Brain microvascular endothelial cell (primary cell): ENCODE measurements at regions not wholly inside any gene's neighbourhood (a gene's known extent, or its start where the extent isn't known, plus 50 kb on each side); places are given as distances from the start of the nearest gene placed in this dataset.

Experiments
- DNase-seq: peaks from one replicate; pipeline ENCODE4 v3.0.0-alpha.2; 2020
- H3K27ac ChIP-seq: fragments of 250-450 bp; sonication (Bioruptor Pico); 2 replicates; pipeline ENCODE4 v1.5.1; 2020; ENCODE audit warnings: mild to moderate bottlenecking, moderate library complexity
- H3K27me3 ChIP-seq: fragments of 250-450 bp; sonication (Bioruptor Pico); replicated peaks from 2 replicates; pipeline ENCODE4 v1.5.1; 2020; ENCODE audit warnings: mild to moderate bottlenecking
- H3K36me3 ChIP-seq: fragments of 250-450 bp; sonication (Bioruptor Pico); replicated peaks from 2 replicates; pipeline ENCODE4 v1.5.1; 2020; ENCODE audit warnings: mild to moderate bottlenecking
- H3K4me3 ChIP-seq: 2 replicates; pipeline ENCODE4 v1.5.1; 2011; ENCODE audit warnings: low read depth, mild to moderate bottlenecking, control low read depth, low read length, moderate library complexity
- in situ Hi-C: cut with HindIII; loops from 2 replicates; pipeline ENCODE4 v1.10.0; 2017; ENCODE audit warnings: low sequenced_read_pairs, low pct_ligation_motif_present
- TF ChIP-seq, protein P1 (sequence below): IDR thresholded peaks from 2 replicates; pipeline ENCODE4 v1.5.1; 2011; ENCODE audit warnings: low read depth, mild to moderate bottlenecking, moderate library complexity, low read length, control low read depth, inconsistent platforms; ENCODE audit errors: missing control alignments

DNA sequence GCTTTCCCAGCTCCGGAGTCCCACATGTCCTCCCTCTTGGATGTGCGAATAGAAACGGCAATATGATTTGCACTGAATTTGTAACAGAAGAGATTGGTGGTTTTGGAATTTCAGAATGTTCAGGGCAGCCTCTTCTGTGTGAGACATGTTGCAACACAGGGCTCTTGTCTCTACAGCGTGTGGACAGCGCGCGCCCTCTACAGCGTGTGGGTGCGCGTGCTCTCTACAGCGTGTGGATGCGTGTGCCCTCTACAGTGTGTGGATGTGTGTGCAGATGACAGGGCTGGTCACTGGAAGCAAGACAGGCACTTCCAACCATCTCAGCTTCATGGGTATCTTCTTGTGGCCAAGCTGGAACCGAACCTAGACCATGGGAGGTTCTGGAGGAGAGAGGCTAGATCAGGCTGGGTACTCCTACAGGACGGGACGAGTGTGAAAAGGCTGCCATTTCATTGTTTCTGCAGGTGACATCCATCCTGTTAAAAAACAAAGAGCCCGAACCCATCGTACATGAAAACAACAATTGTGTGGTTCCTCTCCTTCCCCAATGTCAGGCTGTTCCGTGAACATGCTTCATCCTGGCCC lies 78.4 kb downstream of the TEX29 start:
- in situ Hi-C loops = no loop called here
- H3K36me3 ChIP-seq = no peaks in the 10 kb centered on the region
- no peak for DNase-seq
- TF ChIP-seq, protein P1, sequence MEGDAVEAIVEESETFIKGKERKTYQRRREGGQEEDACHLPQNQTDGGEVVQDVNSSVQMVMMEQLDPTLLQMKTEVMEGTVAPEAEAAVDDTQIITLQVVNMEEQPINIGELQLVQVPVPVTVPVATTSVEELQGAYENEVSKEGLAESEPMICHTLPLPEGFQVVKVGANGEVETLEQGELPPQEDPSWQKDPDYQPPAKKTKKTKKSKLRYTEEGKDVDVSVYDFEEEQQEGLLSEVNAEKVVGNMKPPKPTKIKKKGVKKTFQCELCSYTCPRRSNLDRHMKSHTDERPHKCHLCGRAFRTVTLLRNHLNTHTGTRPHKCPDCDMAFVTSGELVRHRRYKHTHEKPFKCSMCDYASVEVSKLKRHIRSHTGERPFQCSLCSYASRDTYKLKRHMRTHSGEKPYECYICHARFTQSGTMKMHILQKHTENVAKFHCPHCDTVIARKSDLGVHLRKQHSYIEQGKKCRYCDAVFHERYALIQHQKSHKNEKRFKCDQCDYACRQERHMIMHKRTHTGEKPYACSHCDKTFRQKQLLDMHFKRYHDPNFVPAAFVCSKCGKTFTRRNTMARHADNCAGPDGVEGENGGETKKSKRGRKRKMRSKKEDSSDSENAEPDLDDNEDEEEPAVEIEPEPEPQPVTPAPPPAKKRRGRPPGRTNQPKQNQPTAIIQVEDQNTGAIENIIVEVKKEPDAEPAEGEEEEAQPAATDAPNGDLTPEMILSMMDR = no peak
- no peak overlapping the region for H3K4me3 ChIP-seq
- H3K27ac ChIP-seq = no peak overlapping the region
- no peaks in the 10 kb centered on the region for H3K27me3 ChIP-seq

- TF ChIP-seq, protein P1 = no peak
- Histone ChIP-seq H3K27me3 (no peaks in the 10 kb centered on the region), H3K27ac (no peak overlapping the region), H3K36me3 (no peaks in the 10 kb centered on the region), H3K4me3 (no peak overlapping the region)
- no peak for DNase-seq
- in situ Hi-C loops = no loop called here
These were observed 78.9 kb downstream of the TEX29 start for GRCh38 chr13:111399334-111399733.

DNA sequence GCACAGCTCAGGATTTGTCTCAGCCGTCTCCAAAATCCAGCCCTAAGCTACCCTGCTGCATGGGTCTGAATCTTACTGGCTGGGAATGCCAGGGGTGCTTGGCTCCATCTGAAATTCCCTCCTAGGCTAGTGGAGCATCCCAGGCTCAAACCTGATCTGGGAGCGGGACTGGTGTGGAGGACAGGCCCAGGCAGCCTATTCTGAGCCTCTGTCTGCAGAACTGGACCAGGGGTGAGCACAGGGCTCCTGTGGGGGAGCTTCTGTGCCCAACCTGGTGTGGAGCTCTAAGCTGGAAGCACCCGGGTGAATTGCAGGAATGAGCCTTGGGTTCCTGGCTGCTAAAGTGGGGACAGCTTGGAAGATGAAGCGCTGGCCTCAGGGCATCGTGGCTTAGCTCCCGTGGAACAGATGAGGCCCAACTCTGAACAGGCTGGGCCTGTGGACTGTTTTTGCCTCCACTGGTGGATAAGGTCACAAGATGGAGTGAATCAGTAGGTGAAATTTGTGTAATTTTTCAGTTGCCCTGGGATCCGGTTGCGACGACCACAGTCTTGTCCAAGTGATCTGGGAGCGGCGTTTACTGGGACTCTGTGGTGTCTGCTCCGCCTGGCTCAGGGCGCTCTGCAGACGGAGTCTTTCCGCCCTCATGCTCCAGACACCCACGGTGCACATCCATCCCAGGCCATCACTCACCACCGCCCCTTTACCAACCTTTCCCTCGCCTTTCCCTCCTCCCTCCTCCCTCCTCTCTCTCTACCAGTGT lies 79.5 kb downstream of the TEX29 start:
- in situ Hi-C loops = no loop called here
- TF ChIP-seq, protein P1 = no peak
- H3K4me3 ChIP-seq = no peak overlapping the region
- H3K27ac ChIP-seq = no peak overlapping the region
- no peak for DNase-seq
- H3K27me3 ChIP-seq = no peaks in the 10 kb centered on the region
- H3K36me3 ChIP-seq = no peaks in the 10 kb centered on the region

DNA sequence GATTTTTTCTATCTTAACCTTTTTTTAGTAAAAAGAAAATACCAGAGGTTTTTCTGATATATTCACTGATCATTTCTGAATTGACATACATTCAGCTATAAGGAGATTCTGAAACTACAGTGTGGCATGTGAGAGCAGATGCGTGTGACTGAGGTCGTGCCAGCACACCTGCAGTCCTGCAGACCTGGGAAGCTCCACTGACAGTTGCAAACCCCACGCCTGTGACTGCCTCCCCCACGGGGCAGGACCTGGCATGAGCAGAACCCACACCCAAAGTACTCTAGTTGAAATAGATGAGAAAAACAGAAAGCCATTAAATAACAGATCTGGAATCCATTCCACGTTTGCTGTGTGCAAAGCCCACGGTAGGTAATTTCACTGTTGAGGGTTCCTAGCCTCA lies 80.7 kb downstream of the TEX29 start:
- Histone ChIP-seq H3K4me3 (no peak overlapping the region), H3K36me3 (no peaks in the 10 kb centered on the region), H3K27ac (no peak overlapping the region), H3K27me3 (no peaks in the 10 kb centered on the region)
- DNase-seq = no peak
- TF ChIP-seq, protein P1 = no peak
- in situ Hi-C loops = no loop called here

- in situ Hi-C loops = no loop called here
- TF ChIP-seq, protein P1 = no peak
- H3K4me3 ChIP-seq = no peak overlapping the region
- H3K36me3 ChIP-seq = no peaks in the 10 kb centered on the region
- DNase-seq = no peak
- no peak overlapping the region for H3K27ac ChIP-seq
- no peaks in the 10 kb centered on the region for H3K27me3 ChIP-seq
These were observed 81.3 kb downstream of the TEX29 start for GRCh38 chr13:111401755-111402154.

DNA sequence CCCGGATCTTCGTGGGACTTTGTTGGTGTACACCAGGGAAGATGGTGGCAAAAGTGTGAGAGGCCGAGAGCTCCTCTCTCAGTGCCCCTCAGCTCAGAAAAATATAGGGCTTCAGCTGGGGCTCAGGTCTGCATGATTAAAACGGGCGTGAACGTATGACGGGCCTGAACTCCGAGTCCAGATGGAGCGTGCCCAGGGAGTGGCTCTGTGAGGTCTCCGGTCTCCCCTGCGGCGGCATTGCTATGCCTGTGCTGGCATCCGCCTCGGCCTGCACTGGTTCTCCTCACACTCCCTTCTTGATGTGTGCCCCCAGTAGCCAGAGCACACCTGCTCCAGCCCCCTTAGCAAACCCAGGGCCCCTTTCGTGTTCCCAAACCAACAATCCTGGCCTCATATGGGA lies 82.0 kb downstream of the TEX29 start:
- Histone ChIP-seq H3K36me3 (no peaks in the 10 kb centered on the region), H3K27me3 (no peaks in the 10 kb centered on the region), H3K4me3 (no peak overlapping the region), H3K27ac (no peak overlapping the region)
- TF ChIP-seq, protein P1 = no peak
- no peak for DNase-seq
- in situ Hi-C loops = no loop called here
